DND-41 (cell line): ENCODE measurements at regions not wholly inside any gene's neighbourhood (a gene's known extent, or its start where the extent isn't known, plus 50 kb on each side); places are given as distances from the start of the nearest gene placed in this dataset.

Experiments
- ATAC-seq: fragments of 200-7000 bp; cut with Tn5 transposase; 3 replicates; pipeline ENCODE4 v1.9.1; 2021; ENCODE audit warnings: low read depth; ENCODE audit not compliant: insufficient read depth
- DNase-seq: peaks from one replicate; pipeline ENCODE4 v3.0.0-alpha.2; 2020
- H2AFZ ChIP-seq: 2 replicates; pipeline ENCODE4 v1.6.0; 2012; ENCODE audit warnings: low read depth, low read length
- H3K27ac ChIP-seq: 2 replicates; pipeline ENCODE4 v1.5.1; 2012; ENCODE audit warnings: low read length, inconsistent platforms
- H3K27me3 ChIP-seq: fragments of 200-600 bp; sonication (generic); 2 replicates; pipeline ENCODE4 v1.6.0; 2012; ENCODE audit warnings: low read length, mild to moderate bottlenecking, inconsistent platforms; ENCODE audit not compliant: insufficient read depth, poor library complexity
- H3K36me3 ChIP-seq: 2 replicates; pipeline ENCODE4 v1.5.1; 2012; ENCODE audit warnings: low read length, inconsistent platforms; ENCODE audit not compliant: insufficient read depth
- H3K4me1 ChIP-seq: 2 replicates; pipeline ENCODE4 v1.5.1; 2012; ENCODE audit warnings: mild to moderate bottlenecking, low read length; ENCODE audit not compliant: insufficient read depth
- H3K4me2 ChIP-seq: 2 replicates; pipeline ENCODE4 v1.6.0; 2012; ENCODE audit warnings: mild to moderate bottlenecking, moderate library complexity, low read length, inconsistent platforms; ENCODE audit not compliant: insufficient read depth
- H3K4me3 ChIP-seq, 2 experiments: fragments of 200-600 bp in 1 of 2; shearing (Covaris generic) in 1 of 2; 2 replicates each; pipeline ENCODE4 v1.5.1; 2012 to 2016; ENCODE audit warnings: inconsistent platforms in 2 of 2, low read length in 2 of 2, mild to moderate bottlenecking in 2 of 2, low read depth in 1 of 2, moderate library complexity in 1 of 2
- H3K79me2 ChIP-seq: 2 replicates; pipeline ENCODE4 v1.6.0; 2012; ENCODE audit warnings: low read length, inconsistent platforms; ENCODE audit not compliant: insufficient read depth
- H3K9ac ChIP-seq: 2 replicates; pipeline ENCODE4 v1.6.0; 2012; ENCODE audit warnings: low read depth, mild to moderate bottlenecking, inconsistent platforms, low read length, moderate library complexity
- H3K9me3 ChIP-seq: 2 replicates; pipeline ENCODE4 v1.5.1; 2012; ENCODE audit warnings: low read length, moderate library complexity, mild to moderate bottlenecking, inconsistent platforms; ENCODE audit not compliant: insufficient read depth, severe bottlenecking
- H4K20me1 ChIP-seq: 2 replicates; pipeline ENCODE4 v1.6.0; 2012; ENCODE audit warnings: low read length; ENCODE audit not compliant: insufficient read depth
- EZH2 ChIP-seq: IDR thresholded peaks from 3 replicates; pipeline ENCODE4 v1.6.1; 2012; ENCODE audit warnings: borderline replicate concordance, low read depth, mild to moderate bottlenecking, moderate library complexity, low read length, inconsistent platforms; ENCODE audit not compliant: severe bottlenecking
- TF ChIP-seq, protein P1 (sequence below): IDR thresholded peaks from 2 replicates; pipeline ENCODE4 v1.5.1; 2012; ENCODE audit warnings: borderline replicate concordance, low read length, moderate library complexity, mild to moderate bottlenecking; ENCODE audit not compliant: poor library complexity, severe bottlenecking; ENCODE audit errors: extremely low read depth

GRCh38 chr1:157404614-157405013 lies 147.7 kb downstream of the FCRL5 start:
- Histone ChIP-seq H3K27me3 (peaks cover 49% of the 10 kb centered on the region), H2AFZ (no peak overlapping the region), H3K9me3 (no peaks in the 10 kb centered on the region), H3K79me2 (no peaks in the 10 kb centered on the region), H3K4me3 (no peak overlapping the region), H3K9ac (no peak overlapping the region), H3K4me1 (no peaks in the 10 kb centered on the region), H3K27ac (no peak overlapping the region), H3K36me3 (no peaks in the 10 kb centered on the region), H3K4me2 (no peak overlapping the region), H4K20me1 (0 out of 2 replicates have a peak, but pooled peaks cover 2% of the 10 kb centered on the region)
- ATAC-seq, result no peak
- DNase-seq, result no peak
- TF ChIP-seq, protein P1, sequence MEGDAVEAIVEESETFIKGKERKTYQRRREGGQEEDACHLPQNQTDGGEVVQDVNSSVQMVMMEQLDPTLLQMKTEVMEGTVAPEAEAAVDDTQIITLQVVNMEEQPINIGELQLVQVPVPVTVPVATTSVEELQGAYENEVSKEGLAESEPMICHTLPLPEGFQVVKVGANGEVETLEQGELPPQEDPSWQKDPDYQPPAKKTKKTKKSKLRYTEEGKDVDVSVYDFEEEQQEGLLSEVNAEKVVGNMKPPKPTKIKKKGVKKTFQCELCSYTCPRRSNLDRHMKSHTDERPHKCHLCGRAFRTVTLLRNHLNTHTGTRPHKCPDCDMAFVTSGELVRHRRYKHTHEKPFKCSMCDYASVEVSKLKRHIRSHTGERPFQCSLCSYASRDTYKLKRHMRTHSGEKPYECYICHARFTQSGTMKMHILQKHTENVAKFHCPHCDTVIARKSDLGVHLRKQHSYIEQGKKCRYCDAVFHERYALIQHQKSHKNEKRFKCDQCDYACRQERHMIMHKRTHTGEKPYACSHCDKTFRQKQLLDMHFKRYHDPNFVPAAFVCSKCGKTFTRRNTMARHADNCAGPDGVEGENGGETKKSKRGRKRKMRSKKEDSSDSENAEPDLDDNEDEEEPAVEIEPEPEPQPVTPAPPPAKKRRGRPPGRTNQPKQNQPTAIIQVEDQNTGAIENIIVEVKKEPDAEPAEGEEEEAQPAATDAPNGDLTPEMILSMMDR, result no peak
- no peak for TF ChIP-seq EZH2

- H3K9me3 ChIP-seq, result no peaks in the 10 kb centered on the region
- no peak overlapping the region for H2AFZ ChIP-seq
- H3K4me1 ChIP-seq, result no peaks in the 10 kb centered on the region
- no peak overlapping the region for H3K27ac ChIP-seq
- no peak overlapping the region for H3K4me2 ChIP-seq
- no peak for DNase-seq
- H3K4me3 ChIP-seq, result no peak overlapping the region
- H3K9ac ChIP-seq, result no peak overlapping the region
- peaks cover 49% of the 10 kb centered on the region for H3K27me3 ChIP-seq
- no peak for ATAC-seq
- 0 out of 2 replicates have a peak, but pooled peaks cover 2% of the 10 kb centered on the region for H4K20me1 ChIP-seq
- no peak for TF ChIP-seq EZH2
- TF ChIP-seq, protein P1, result no peak
- H3K36me3 ChIP-seq, result no peaks in the 10 kb centered on the region
- H3K79me2 ChIP-seq, result no peaks in the 10 kb centered on the region
These were observed 148.2 kb downstream of the FCRL5 start for GRCh38 chr1:157404063-157404501.

DNA sequence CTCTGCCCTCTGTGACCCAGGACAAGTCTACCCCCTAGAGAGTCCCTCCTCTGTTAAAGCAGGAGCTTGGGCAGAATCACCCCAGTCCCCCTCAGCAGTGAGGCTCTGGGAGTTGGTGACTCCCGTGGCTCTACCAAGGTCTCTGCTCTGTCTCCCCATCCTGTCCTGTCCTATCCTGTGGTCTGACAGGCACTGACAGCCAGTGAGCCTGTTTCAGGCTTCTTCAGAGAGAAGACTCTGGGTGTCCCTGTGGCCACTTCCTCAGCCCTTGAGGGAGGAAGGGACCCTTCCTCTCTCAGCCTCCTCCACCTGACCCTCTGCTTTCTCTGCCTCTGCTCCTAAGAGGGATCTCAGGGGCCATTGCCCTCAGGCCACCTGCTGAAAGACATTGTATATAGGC lies 148.7 kb downstream of the FCRL5 start:
- Histone ChIP-seq H3K27ac (no peak overlapping the region), H3K79me2 (no peaks in the 10 kb centered on the region), H4K20me1 (0 out of 2 replicates have a peak, but pooled peaks cover 2% of the 10 kb centered on the region), H3K9me3 (no peaks in the 10 kb centered on the region), H3K27me3 (peaks cover 51% of the 10 kb centered on the region), H3K36me3 (no peaks in the 10 kb centered on the region), H3K4me1 (no peaks in the 10 kb centered on the region), H3K4me2 (no peak overlapping the region), H3K9ac (no peak overlapping the region), H2AFZ (no peak overlapping the region), H3K4me3 (no peak overlapping the region)
- TF ChIP-seq, protein P1, result no peak
- no peak for TF ChIP-seq EZH2
- ATAC-seq (no peak), DNase-seq (no peak)

DNA sequence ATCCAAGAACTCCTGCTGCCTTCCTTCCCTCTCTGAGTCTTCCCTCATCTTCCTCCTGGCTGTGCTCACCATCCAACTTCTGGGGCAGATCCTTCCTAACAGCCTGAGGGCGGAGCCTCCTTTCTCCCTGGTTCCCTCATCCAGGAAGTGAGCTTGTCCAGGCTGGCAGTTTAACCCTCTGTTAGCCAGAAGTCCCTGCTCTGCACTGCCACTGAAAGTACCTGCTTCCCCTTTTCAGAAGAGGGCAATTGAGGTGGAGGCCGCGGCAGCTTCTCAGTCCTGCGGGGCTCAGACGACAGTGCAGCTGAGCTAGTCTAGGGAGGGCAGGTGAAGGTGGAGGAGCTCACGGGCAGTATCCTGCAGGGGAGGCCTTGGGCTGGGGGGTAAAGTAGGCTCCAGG lies 149.1 kb downstream of the FCRL5 start:
- H3K4me1 ChIP-seq, result no peaks in the 10 kb centered on the region
- no peaks in the 10 kb centered on the region for H3K36me3 ChIP-seq
- H3K9me3 ChIP-seq, result no peaks in the 10 kb centered on the region
- no peak overlapping the region for H2AFZ ChIP-seq
- no peaks in the 10 kb centered on the region for H3K79me2 ChIP-seq
- no peak for DNase-seq
- H3K4me2 ChIP-seq, result no peak overlapping the region
- no peak overlapping the region for H3K27ac ChIP-seq
- H3K27me3 ChIP-seq, result peaks cover 53% of the 10 kb centered on the region
- H3K4me3 ChIP-seq, result no peak overlapping the region
- no peak for ATAC-seq
- 0 out of 2 replicates have a peak, but pooled peaks cover 2% of the 10 kb centered on the region for H4K20me1 ChIP-seq
- TF ChIP-seq, protein P1, result no peak
- TF ChIP-seq EZH2, result no peak
- H3K9ac ChIP-seq, result no peak overlapping the region
